GM18520 (cell line): ENCODE measurements at regions not wholly inside any gene's neighbourhood (a gene's known extent, or its start where the extent isn't known, plus 50 kb on each side); places are given as distances from the start of the nearest gene placed in this dataset.
A peak's percentile ranks its signal among the peaks of the same experiment; 100 is the strongest.
"Not testable (repeated sequence)": the region's sequence is repeated elsewhere in the genome, so short reads cannot be mapped to it uniquely, and the experiment has no call there.

Experiments used
- ATAC-seq: cut with Tn5 transposase; IDR thresholded peaks from one replicate; pipeline ENCODE4 v1.9.1; 2021; ENCODE audit not compliant: unreplicated experiment

GRCh38 chr17:70320673-70321345 lies 151.5 kb downstream of the KCNJ2 start:
- no peak for ATAC-seq

GRCh38 chr17:70321352-70321751 lies 152.0 kb downstream of the KCNJ2 start:
- no peak for ATAC-seq

- no peak for ATAC-seq
Observed at GRCh38 chr17:70323269-70323668, 153.9 kb downstream of the KCNJ2 start.

GRCh38 chr17:70324031-70324430 lies 154.7 kb downstream of the KCNJ2 start:
- no peak for ATAC-seq

GRCh38 chr17:70327279-70327678 lies 157.9 kb downstream of the KCNJ2 start:
- ATAC-seq = no peak

GRCh38 chr17:70327723-70328122 lies 158.4 kb downstream of the KCNJ2 start:
- no peak for ATAC-seq

- no peak for ATAC-seq
Observed at GRCh38 chr17:70329721-70330120, 160.4 kb downstream of the KCNJ2 start.

- ATAC-seq = not testable (repeated sequence)
Observed at GRCh38 chr17:70331066-70331465, 161.7 kb downstream of the KCNJ2 start.

GRCh38 chr17:70332356-70333210 lies 163.3 kb downstream of the KCNJ2 start:
- no peak for ATAC-seq

GRCh38 chr17:70336411-70336810 lies 167.1 kb downstream of the KCNJ2 start:
- ATAC-seq = no peak

- ATAC-seq = no peak
Observed at GRCh38 chr17:70338946-70339354, 169.6 kb downstream of the KCNJ2 start.

- ATAC-seq = no peak
Observed at GRCh38 chr17:70343114-70343513, 173.8 kb downstream of the KCNJ2 start.

- ATAC-seq = no peak
Observed at GRCh38 chr17:70344386-70345060, 175.2 kb downstream of the KCNJ2 start.

GRCh38 chr17:70345061-70345460 lies 175.7 kb downstream of the KCNJ2 start:
- ATAC-seq = no peak

GRCh38 chr17:70352834-70353233 lies 183.5 kb downstream of the KCNJ2 start:
- ATAC-seq = no peak

GRCh38 chr17:70353408-70354092 lies 184.2 kb downstream of the KCNJ2 start:
- no peak for ATAC-seq

- ATAC-seq = no peak
Observed at GRCh38 chr17:70355185-70355584, 185.9 kb downstream of the KCNJ2 start.

GRCh38 chr17:70357190-70357589 lies 187.9 kb downstream of the KCNJ2 start:
- ATAC-seq = no peak

- peak; percentile 63 for ATAC-seq
Observed at GRCh38 chr17:70365091-70365583, 195.8 kb downstream of the KCNJ2 start.

GRCh38 chr17:70366386-70366785 lies 197.1 kb downstream of the KCNJ2 start:
- no peak for ATAC-seq

- ATAC-seq = no peak
Observed at GRCh38 chr17:70368011-70368410, 198.7 kb downstream of the KCNJ2 start.
